ENCODE measurements at regions not wholly inside any gene's neighbourhood (a gene's known extent, or its start where the extent isn't known, plus 50 kb on each side); places are given as distances from the start of the nearest gene placed in this dataset.
A peak's percentile ranks its signal among the peaks of the same experiment; 100 is the strongest.

DNA sequence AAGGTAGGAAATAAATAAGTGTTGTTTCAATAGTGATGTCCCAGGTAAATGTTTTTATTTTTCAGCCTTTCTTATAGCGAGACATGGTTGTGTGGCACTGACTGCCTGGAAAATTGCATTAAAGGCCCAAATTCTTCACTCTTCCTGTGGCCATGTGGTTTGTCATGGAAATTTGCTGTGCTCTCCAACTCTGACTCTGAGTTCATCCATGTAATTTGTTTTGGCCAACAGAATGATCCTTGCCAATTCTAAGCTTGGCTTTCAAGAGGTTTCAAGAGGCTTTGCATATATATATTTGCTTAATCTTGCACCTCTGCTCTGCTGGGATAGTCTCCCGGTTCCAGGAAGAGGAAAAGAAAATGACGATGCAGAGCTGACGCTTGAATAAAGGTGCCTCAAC lies 107.5 kb upstream of the ARHGEF26 start:
- H3K4me3 ChIP-seq: no peak overlapping the region
- TF ChIP-seq, protein P1, sequence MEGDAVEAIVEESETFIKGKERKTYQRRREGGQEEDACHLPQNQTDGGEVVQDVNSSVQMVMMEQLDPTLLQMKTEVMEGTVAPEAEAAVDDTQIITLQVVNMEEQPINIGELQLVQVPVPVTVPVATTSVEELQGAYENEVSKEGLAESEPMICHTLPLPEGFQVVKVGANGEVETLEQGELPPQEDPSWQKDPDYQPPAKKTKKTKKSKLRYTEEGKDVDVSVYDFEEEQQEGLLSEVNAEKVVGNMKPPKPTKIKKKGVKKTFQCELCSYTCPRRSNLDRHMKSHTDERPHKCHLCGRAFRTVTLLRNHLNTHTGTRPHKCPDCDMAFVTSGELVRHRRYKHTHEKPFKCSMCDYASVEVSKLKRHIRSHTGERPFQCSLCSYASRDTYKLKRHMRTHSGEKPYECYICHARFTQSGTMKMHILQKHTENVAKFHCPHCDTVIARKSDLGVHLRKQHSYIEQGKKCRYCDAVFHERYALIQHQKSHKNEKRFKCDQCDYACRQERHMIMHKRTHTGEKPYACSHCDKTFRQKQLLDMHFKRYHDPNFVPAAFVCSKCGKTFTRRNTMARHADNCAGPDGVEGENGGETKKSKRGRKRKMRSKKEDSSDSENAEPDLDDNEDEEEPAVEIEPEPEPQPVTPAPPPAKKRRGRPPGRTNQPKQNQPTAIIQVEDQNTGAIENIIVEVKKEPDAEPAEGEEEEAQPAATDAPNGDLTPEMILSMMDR (IDR thresholded peaks at IDR 0.05; ENCODE audit: low read depth, low read length): no peak
- no peak for DNase-seq (ENCODE audit: low read depth in 1 of 2, low spot score in 1 of 2)
- no peaks in the 10 kb centered on the region for H3K27me3 ChIP-seq
- no peaks in the 10 kb centered on the region for H3K4me1 ChIP-seq (ENCODE audit: low read depth)
- no peaks in the 10 kb centered on the region for H3K9me3 ChIP-seq (ENCODE audit: low read depth)
- no peaks in the 10 kb centered on the region for H3K36me3 ChIP-seq
- H3K27ac ChIP-seq: no peak overlapping the region

DNA sequence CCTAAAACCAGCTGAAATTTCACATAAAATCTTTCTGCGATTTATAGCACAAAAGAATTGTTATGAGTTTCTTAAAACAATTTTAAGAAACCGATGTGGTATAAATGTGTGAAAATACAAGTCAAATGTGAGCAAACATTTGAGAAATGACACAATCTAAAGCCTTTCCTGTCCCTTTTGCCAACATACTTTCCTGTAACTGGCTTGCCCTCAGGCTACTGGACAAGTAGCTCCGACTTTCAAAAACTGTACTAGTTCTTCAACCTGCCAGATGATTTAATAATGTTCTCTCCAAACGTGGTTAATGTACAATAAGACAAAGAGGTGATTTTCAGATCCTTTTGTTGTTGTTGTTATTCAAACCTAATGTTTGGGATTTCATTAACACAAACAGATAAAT lies 105.9 kb upstream of the ARHGEF26 start:
- H3K27ac ChIP-seq: no peak overlapping the region
- H3K4me1 ChIP-seq (ENCODE audit: low read depth): no peaks in the 10 kb centered on the region
- no peaks in the 10 kb centered on the region for H3K9me3 ChIP-seq (ENCODE audit: low read depth)
- H3K27me3 ChIP-seq: no peaks in the 10 kb centered on the region
- no peak overlapping the region for H3K4me3 ChIP-seq
- DNase-seq (ENCODE audit: low read depth in 1 of 2, low spot score in 1 of 2): no peak
- TF ChIP-seq, protein P1 (IDR thresholded peaks at IDR 0.05; ENCODE audit: low read depth, low read length): no peak
- no peaks in the 10 kb centered on the region for H3K36me3 ChIP-seq

DNA sequence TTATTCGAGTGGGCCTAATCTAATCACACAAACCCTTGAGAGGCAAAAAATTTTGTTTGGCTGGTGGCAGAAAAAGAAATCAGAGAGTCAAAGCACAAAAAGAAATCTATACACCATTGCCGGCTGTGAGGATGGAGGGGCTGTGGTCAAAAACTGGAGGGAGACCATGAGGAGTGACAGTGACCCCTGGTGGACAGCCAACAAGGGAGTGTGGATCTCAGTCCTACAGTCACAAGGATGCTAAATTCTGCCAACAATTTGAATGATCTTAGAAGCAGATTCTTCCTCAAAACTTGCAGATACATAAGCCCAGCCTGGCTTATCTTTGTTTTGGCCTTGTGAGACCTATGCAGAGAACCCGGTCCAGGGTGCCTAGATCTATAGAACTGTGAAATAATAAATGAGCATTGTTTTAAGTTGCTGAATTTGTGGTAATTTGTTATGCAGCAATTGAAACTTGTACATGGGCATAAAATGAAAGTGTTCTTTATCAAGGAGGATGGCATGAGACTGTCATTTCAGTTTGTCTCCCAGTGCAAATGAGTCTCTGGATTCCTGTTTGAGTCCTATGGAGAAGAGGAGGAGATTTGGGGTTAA lies 103.0 kb upstream of the ARHGEF26 start:
- DNase-seq (ENCODE audit: low read depth in 1 of 2, low spot score in 1 of 2): peak; percentile 43 to 52
- H3K36me3 ChIP-seq: no peaks in the 10 kb centered on the region
- no peaks in the 10 kb centered on the region for H3K27me3 ChIP-seq
- H3K27ac ChIP-seq: no peak overlapping the region
- H3K4me1 ChIP-seq (ENCODE audit: low read depth): no peaks in the 10 kb centered on the region
- no peak overlapping the region for H3K4me3 ChIP-seq
- TF ChIP-seq, protein P1 (IDR thresholded peaks at IDR 0.05; ENCODE audit: low read depth, low read length): peak; percentile 66
- H3K9me3 ChIP-seq (ENCODE audit: low read depth): no peaks in the 10 kb centered on the region

DNA sequence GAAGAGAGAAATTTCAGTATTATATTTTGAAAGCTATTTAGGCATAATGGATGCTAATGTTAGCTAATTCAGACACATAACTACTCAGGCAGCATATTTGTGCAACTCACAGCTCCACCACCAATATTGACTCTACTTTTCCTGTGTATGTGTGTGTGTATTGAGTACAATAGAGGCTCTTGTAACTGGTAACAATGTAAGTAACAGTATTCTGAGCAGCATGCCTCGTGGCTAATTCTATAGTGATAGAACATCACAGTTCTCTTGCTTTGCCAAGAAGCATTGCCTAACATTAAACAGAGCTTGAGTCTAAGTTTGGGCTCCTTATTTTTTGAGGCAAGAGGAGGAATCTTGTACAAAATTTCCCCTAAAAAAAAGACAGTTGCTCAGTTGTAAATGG lies 98.6 kb upstream of the ARHGEF26 start:
- no peaks in the 10 kb centered on the region for H3K9me3 ChIP-seq (ENCODE audit: low read depth)
- DNase-seq (ENCODE audit: low read depth in 1 of 2, low spot score in 1 of 2): peak in 1 of 2 donors; percentile 30
- H3K36me3 ChIP-seq: no peaks in the 10 kb centered on the region
- H3K4me3 ChIP-seq: no peak overlapping the region
- H3K27me3 ChIP-seq: no peaks in the 10 kb centered on the region
- H3K4me1 ChIP-seq (ENCODE audit: low read depth): no peaks in the 10 kb centered on the region
- TF ChIP-seq, protein P1 (IDR thresholded peaks at IDR 0.05; ENCODE audit: low read depth, low read length): no peak
- H3K27ac ChIP-seq: no peak overlapping the region

DNA sequence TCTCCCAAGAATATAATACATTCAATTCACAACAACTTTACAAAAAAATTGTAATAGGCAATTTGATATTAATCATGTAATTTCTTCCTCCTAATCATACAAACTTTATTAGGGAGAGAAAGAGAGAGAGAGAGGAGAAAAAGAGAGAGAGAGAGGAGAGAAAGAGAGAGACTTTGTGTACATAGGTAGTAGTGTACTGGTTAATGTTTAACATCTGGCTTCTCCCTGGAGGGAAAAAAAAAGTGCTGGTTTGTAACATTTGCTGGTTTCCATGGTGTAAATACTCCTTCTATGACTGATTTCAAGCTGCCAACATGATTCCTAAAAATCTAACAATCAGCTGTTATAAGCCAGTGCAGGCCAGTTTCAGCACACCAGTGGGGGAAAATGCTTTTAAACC lies 98.0 kb upstream of the ARHGEF26 start:
- Histone ChIP-seq H3K27me3 (no peaks in the 10 kb centered on the region), H3K9me3 (ENCODE audit: low read depth) (no peaks in the 10 kb centered on the region), H3K27ac (no peak overlapping the region), H3K4me3 (no peak overlapping the region), H3K4me1 (ENCODE audit: low read depth) (no peaks in the 10 kb centered on the region), H3K36me3 (no peaks in the 10 kb centered on the region)
- TF ChIP-seq, protein P1 (IDR thresholded peaks at IDR 0.05; ENCODE audit: low read depth, low read length): no peak
- DNase-seq (ENCODE audit: low read depth in 1 of 2, low spot score in 1 of 2): peak in 1 of 2 donors; percentile 16

Measured in cardiac muscle cell (in vitro differentiated cells and primary cell).